ENCODE measurements at regions not wholly inside any gene's neighbourhood (a gene's known extent, or its start where the extent isn't known, plus 50 kb on each side); places are given as distances from the start of the nearest gene placed in this dataset.
"Not testable (repeated sequence)": the region's sequence is repeated elsewhere in the genome, so short reads cannot be mapped to it uniquely, and the experiment has no call there.

DNA sequence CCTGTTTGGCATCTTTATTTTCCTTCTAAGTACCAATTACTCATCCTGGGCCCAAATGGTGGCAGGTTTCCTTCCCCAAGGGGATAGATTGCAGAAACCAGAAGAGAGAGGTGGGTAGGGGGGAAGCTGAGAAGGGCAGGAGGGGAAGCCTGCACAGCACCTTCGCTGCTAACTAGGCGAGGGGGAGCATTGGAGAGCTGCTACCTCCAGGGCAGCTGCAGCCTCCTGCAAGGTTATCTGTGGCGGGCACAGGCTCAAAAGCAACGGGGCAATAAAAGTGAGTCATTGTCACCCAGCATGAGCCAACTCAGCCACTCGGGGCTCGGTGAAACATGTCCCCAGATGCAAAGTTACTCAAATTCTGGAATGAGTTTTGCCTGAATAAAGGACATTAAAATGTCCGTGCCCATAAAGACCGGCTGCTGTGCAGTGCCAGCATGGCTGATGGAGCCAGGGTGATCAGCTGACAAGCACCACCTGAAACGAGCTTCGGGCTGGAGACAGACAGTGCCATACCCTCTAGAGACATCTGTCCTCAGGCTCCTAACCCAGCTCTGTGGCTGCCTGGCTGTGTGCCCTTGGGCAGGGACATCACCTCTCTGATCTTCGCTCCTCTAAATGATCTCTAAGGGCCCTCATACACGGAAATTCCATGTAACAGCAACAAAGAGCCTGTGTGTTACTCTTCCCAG, 68.1 kb upstream of the GRIN2A start:
- TF ChIP-seq, protein P1, sequence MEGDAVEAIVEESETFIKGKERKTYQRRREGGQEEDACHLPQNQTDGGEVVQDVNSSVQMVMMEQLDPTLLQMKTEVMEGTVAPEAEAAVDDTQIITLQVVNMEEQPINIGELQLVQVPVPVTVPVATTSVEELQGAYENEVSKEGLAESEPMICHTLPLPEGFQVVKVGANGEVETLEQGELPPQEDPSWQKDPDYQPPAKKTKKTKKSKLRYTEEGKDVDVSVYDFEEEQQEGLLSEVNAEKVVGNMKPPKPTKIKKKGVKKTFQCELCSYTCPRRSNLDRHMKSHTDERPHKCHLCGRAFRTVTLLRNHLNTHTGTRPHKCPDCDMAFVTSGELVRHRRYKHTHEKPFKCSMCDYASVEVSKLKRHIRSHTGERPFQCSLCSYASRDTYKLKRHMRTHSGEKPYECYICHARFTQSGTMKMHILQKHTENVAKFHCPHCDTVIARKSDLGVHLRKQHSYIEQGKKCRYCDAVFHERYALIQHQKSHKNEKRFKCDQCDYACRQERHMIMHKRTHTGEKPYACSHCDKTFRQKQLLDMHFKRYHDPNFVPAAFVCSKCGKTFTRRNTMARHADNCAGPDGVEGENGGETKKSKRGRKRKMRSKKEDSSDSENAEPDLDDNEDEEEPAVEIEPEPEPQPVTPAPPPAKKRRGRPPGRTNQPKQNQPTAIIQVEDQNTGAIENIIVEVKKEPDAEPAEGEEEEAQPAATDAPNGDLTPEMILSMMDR (IDR thresholded peaks at IDR 0.05; ENCODE audit: extremely low read depth, insufficient read depth, missing control alignments), result no peak
- in situ Hi-C loops (cut with MboI; ENCODE audit: low pct_unique_long_range_greater_than_20kb, low sequenced_read_pairs, unreplicated experiment), result loop anchor here (10.0 kb wide), 1 partner anchor 485 kb away; no protein-coding TSS in a partner anchor
- DNase-seq (ENCODE audit: low spot score), result no peak

DNA sequence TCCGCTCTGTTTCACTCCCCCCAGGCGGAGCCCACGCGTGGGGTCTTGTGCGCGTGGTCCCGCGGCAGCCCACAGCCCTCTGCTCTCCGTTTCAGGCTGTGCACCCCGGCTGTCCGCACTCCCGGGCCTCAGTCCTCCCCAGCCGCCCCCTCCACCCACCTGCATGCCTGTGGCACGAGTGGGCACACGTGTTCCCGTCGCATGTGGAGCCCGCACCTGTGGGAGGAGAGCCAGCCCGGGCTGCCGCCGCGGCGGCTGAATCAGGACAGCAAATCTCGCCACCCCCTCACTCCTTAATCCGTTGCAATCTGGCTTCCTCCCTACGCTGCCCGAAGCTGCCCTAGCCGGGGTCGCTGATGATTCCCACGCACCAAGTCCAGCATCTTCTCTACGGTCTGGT, 69.9 kb upstream of the GRIN2A start:
- no peak for DNase-seq (ENCODE audit: low spot score)
- in situ Hi-C loops (cut with MboI; ENCODE audit: low pct_unique_long_range_greater_than_20kb, low sequenced_read_pairs, unreplicated experiment), result loop anchor here (10.0 kb wide), 1 partner anchor 483 kb away; no protein-coding TSS in a partner anchor
- TF ChIP-seq, protein P1 (IDR thresholded peaks at IDR 0.05; ENCODE audit: extremely low read depth, insufficient read depth, missing control alignments), result no peak

DNA sequence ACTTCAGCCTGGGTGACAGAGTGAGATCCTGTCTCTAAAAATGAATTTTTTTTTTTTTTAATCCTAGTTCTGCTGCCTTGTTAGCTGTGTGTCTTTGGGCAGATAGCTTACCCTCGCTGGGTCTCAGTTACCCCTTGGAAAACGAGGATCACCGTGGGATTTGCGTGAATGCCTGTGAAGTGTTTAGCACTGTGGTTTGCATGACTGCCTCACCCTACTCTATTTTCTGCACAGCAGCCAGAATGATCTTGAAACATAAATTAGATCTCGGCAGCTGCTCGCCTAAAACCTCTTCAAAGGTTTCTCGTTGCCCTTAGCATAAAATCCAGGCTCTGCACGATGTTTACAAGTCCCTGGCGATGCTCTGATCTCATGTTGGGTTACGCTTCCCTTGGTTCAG, 71.2 kb upstream of the GRIN2A start:
- no peak for DNase-seq (ENCODE audit: low spot score)
- in situ Hi-C loops (cut with MboI; ENCODE audit: low pct_unique_long_range_greater_than_20kb, low sequenced_read_pairs, unreplicated experiment), result loop anchor here (10.0 kb wide), 1 partner anchor 481 kb away; no protein-coding TSS in a partner anchor
- TF ChIP-seq, protein P1 (IDR thresholded peaks at IDR 0.05; ENCODE audit: extremely low read depth, insufficient read depth, missing control alignments), result no peak

DNA sequence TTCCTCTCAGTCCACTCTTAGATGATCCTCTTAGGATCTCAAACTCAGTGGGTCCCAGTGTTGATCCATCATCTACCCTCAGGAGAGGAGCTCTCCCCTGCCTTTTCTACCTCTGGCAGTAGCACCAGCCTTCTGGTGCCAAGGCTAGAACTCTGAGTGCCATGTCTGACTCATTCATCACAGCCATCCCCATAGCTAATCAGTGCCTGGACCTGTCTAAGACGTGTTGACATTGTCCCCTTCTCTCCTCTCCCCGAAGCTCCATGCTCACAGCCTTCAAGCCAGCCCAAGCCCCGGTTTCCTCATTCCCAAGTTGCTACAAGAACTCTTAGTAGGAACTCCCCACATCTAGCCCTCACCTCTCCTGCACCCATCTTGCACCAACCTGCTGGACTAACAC, 73.5 kb upstream of the GRIN2A start:
- DNase-seq (ENCODE audit: low spot score), result no peak
- in situ Hi-C loops (cut with MboI; ENCODE audit: low pct_unique_long_range_greater_than_20kb, low sequenced_read_pairs, unreplicated experiment), result loop anchor here (5.0 to 10.0 kb wide), 2 partner anchors 257 to 479 kb away; no protein-coding TSS in a partner anchor
- TF ChIP-seq, protein P1 (IDR thresholded peaks at IDR 0.05; ENCODE audit: extremely low read depth, insufficient read depth, missing control alignments), result no peak

DNA sequence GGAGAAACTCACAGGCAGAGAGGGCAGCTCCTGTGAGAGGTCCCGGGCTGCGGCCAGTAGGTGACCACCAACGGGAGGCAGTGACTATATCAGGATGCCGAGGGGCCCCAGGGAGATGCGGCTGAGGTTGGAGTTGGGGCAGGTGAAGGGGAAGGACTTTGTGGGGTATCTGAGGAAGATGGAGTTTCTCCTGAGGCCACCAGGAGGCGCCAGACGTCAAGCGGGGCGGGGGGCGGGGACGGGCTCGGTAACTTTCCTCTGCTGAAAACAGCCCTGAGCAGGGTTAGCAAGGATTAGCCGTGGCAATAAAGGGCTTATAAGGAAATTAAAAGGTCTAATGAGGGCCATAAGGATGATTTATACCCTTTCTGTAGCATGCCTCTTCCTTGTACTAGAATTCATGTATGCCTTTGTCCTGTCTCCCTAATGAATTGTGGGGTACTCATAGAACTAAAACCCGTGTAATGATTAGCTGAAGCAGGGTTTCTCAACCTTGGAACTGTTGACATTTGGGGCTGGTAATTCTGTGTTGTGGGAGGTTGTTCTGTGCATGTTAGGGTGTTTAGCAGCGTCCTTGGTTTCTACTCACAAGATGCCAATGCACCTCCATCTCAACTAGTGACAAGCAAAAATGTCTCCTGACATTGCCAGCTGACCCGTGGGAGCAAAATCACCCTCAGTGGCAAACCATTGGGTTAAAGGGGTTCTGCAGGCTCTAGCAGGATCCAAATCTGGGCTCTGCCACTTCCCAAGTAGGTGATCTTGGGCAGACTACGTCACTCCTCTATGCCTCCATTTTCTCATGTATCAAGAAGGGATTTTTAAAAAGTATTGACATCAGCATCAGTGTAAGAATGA, 74.8 kb upstream of the GRIN2A start:
- DNase-seq (ENCODE audit: low spot score), result peak; percentile 81

DNA sequence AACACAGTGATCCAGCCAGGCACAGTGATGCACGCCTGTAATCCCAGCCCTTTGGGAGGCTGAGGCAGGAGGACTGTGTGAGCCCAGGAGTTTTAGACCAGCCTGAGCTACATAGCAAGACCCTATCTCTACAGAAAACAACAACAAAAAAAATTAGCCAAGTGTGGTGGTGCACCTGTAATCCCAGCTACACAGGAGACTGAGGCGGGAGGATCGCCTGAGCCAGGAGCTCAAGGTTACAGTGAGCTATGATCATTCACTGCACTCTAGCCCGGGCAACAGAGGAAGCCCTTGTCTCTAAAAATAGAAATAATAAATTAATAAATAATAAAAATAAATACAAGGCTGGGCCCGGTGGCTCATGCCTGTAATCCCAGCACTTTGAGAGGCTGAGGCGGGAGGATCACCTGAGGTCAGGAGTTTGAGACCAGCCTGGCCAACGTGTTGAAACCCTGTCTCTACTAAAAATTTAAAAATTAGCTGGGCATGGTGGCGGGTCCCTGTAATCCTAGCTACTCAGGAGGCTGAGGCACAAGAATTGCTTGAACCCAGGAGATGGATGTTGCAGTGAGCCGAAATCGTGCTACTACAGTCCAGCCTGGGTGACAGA, 75.5 kb upstream of the GRIN2A start:
- DNase-seq (ENCODE audit: low spot score), result not testable (repeated sequence)
- in situ Hi-C loops (cut with MboI; ENCODE audit: low pct_unique_long_range_greater_than_20kb, low sequenced_read_pairs, unreplicated experiment), result loop anchor here (5.0 to 10.0 kb wide), 2 partner anchors 255 to 477 kb away; no protein-coding TSS in a partner anchor

More for the DNA sequence above, 74.8 kb upstream of the GRIN2A start:
- in situ Hi-C loops (cut with MboI; ENCODE audit: low pct_unique_long_range_greater_than_20kb, low sequenced_read_pairs, unreplicated experiment), result loop anchor here (5.0 to 10.0 kb wide), 2 partner anchors 255 to 478 kb away; no protein-coding TSS in a partner anchor
- TF ChIP-seq, protein P1 (IDR thresholded peaks at IDR 0.05; ENCODE audit: extremely low read depth, insufficient read depth, missing control alignments), result peak; percentile 76

Data from GM13977 (cell line).